A549 (cell line): ENCODE measurements at regions not wholly inside any gene's neighbourhood (a gene's known extent, or its start where the extent isn't known, plus 50 kb on each side); places are given as distances from the start of the nearest gene placed in this dataset.

Source experiments
- EP300 ChIP-seq, 2 experiments: fragments of >200 bp; sonication (Bioruptor Twin); formaldehyde crosslinking; IDR thresholded peaks; 2 replicates in 1 of 2; 3 replicates in 1 of 2; pipeline ENCODE4 v1.6.1; 2016 to 2017
- FOSL2 ChIP-seq, 2 experiments: fragments of 450-650 bp in 1 of 2; fragments of >200 bp in 1 of 2; sonication (Bioruptor Twin) in 1 of 2; formaldehyde crosslinking; IDR thresholded peaks; 2 replicates each; pipeline versions ENCODE4 v1.5.0 to v1.6.1; 2016 to 2020; ENCODE audit warnings: mild to moderate bottlenecking in 1 of 2, moderate library complexity in 1 of 2
- JUN ChIP-seq, 2 experiments: fragments of >200 bp; sonication (Bioruptor Twin); formaldehyde crosslinking; IDR thresholded peaks; 2 replicates in 1 of 2; 3 replicates in 1 of 2; pipeline ENCODE4 v1.6.1; 2016 to 2017
- JUNB ChIP-seq: fragments of >200 bp; sonication (Bioruptor Twin); formaldehyde crosslinking; IDR thresholded peaks from 2 replicates; pipeline ENCODE4 v1.6.1; 2016
- POLR2A ChIP-seq: IDR thresholded peaks from 2 replicates; pipeline ENCODE4 v1.6.1; 2012; ENCODE audit warnings: mild to moderate bottlenecking, low read length
- RFX5 ChIP-seq: fragments of 450-650 bp; IDR thresholded peaks from 2 replicates; pipeline ENCODE4 v1.7.1; 2014; ENCODE audit warnings: antibody characterized with exemption, mild to moderate bottlenecking, moderate library complexity
- USF2 ChIP-seq: fragments of 450-650 bp; IDR thresholded peaks from 2 replicates; pipeline ENCODE4 v1.6.1; 2014; ENCODE audit warnings: antibody characterized with exemption
- TF ChIP-seq, protein P1 (sequence below): fragments of >200 bp; sonication (Bioruptor Twin); formaldehyde crosslinking; IDR thresholded peaks from 3 replicates; pipeline ENCODE4 v1.5.1; 2016

- TF ChIP-seq, protein P1, sequence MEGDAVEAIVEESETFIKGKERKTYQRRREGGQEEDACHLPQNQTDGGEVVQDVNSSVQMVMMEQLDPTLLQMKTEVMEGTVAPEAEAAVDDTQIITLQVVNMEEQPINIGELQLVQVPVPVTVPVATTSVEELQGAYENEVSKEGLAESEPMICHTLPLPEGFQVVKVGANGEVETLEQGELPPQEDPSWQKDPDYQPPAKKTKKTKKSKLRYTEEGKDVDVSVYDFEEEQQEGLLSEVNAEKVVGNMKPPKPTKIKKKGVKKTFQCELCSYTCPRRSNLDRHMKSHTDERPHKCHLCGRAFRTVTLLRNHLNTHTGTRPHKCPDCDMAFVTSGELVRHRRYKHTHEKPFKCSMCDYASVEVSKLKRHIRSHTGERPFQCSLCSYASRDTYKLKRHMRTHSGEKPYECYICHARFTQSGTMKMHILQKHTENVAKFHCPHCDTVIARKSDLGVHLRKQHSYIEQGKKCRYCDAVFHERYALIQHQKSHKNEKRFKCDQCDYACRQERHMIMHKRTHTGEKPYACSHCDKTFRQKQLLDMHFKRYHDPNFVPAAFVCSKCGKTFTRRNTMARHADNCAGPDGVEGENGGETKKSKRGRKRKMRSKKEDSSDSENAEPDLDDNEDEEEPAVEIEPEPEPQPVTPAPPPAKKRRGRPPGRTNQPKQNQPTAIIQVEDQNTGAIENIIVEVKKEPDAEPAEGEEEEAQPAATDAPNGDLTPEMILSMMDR, result no peak
- TF ChIP-seq POLR2A (no peak), EP300 (IDR thresholded peaks at IDR 0.05) (no peak), JUNB (no peak), RFX5 (no peak), USF2 (no peak), FOSL2 (IDR thresholded peaks at IDR 0.05) (no peak), FOSL2 (CRISPR knock-in tag; IDR thresholded peaks at IDR 0.05) (no peak), JUN (IDR thresholded peaks at IDR 0.05) (no peak)
Measured at GRCh38 chr5:164094291-164094690, 588.9 kb downstream of the MAT2B start.
